Astrocyte of the cerebellum (primary cell): ENCODE measurements at regions not wholly inside any gene's neighbourhood (a gene's known extent, or its start where the extent isn't known, plus 50 kb on each side); places are given as distances from the start of the nearest gene placed in this dataset.
"Not testable (repeated sequence)": the region's sequence is repeated elsewhere in the genome, so short reads cannot be mapped to it uniquely, and the experiment has no call there.

Experiments used
- DNase-seq: peaks from one replicate; pipeline ENCODE4 v3.0.0-alpha.2; 2011; ENCODE audit warnings: low read depth
- H3K4me3 ChIP-seq: 2 replicates; pipeline ENCODE4 v1.5.1; 2011; ENCODE audit warnings: mild to moderate bottlenecking, low read depth, low read length, moderate library complexity
- in situ Hi-C: cut with HindIII; loops from 2 replicates; pipeline ENCODE4 v1.10.0; 2017; ENCODE audit warnings: low sequenced_read_pairs
- TF ChIP-seq, protein P1 (sequence below): IDR thresholded peaks from 2 replicates; pipeline ENCODE4 v1.5.1; 2012; ENCODE audit warnings: low read length, low read depth, moderate library complexity, mild to moderate bottlenecking; ENCODE audit errors: missing control alignments

GRCh38 chr10:45518741-45519140, 144.7 kb downstream of the ALOX5 start:
- no peak overlapping the region for H3K4me3 ChIP-seq
- in situ Hi-C loops: no loop called here
- TF ChIP-seq, protein P1, sequence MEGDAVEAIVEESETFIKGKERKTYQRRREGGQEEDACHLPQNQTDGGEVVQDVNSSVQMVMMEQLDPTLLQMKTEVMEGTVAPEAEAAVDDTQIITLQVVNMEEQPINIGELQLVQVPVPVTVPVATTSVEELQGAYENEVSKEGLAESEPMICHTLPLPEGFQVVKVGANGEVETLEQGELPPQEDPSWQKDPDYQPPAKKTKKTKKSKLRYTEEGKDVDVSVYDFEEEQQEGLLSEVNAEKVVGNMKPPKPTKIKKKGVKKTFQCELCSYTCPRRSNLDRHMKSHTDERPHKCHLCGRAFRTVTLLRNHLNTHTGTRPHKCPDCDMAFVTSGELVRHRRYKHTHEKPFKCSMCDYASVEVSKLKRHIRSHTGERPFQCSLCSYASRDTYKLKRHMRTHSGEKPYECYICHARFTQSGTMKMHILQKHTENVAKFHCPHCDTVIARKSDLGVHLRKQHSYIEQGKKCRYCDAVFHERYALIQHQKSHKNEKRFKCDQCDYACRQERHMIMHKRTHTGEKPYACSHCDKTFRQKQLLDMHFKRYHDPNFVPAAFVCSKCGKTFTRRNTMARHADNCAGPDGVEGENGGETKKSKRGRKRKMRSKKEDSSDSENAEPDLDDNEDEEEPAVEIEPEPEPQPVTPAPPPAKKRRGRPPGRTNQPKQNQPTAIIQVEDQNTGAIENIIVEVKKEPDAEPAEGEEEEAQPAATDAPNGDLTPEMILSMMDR: no peak
- no peak for DNase-seq

DNA sequence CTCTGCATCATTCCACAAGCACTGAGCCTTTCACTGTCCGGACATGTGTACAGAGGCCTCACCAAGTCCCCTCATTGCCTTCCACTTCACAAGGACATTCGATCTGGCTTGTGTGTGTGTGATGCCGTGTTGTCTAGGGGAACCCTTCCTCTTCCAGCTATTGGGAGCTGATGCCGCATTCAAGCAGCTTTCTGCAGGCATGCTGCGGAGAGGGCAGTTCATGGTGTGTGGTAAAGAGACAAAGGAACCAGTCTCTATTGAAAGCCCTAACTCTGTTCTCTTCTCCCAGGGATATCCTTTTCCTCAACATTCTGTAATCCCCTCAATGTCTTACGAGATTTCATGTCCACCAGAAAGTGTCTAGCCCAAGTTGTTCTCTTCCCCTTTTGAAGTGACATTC, 141.6 kb downstream of the ALOX5 start:
- TF ChIP-seq, protein P1: no peak
- in situ Hi-C loops: no loop called here
- DNase-seq: no peak
- H3K4me3 ChIP-seq: no peak overlapping the region

- in situ Hi-C loops: no loop called here
- DNase-seq: no peak
- TF ChIP-seq, protein P1: no peak
- no peak overlapping the region for H3K4me3 ChIP-seq
These were observed 140.6 kb downstream of the ALOX5 start for GRCh38 chr10:45514291-45515270.

GRCh38 chr10:45513551-45513950, 139.5 kb downstream of the ALOX5 start:
- in situ Hi-C loops: no loop called here
- H3K4me3 ChIP-seq: no peak overlapping the region
- TF ChIP-seq, protein P1: no peak
- DNase-seq: no peak

DNA sequence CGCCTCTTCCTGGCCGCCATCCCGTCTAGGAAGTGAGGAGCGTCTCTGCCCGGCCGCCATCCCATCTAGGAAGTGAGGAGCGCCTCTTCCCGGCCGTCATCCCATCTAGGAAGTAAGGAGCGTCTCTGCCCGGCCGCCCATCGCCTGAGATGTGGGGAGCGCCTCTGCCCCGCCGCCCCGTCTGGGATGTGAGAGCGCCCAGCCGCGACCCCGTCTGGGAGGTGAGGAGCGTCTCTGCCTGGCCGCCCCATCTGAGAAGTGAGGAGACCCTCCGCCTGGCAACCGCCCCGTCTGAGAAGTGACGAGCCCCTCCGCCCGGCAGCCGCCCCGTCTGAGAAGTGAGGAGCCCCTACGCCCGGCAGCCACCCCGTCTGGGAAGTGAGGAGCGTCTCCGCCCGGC, 137.9 kb downstream of the ALOX5 start:
- H3K4me3 ChIP-seq, in situ Hi-C loops, DNase-seq: not testable (repeated sequence)

- TF ChIP-seq, protein P1: no peak
- in situ Hi-C loops: loop anchor here (10.0 kb wide), 1 partner anchor 55 kb away; no protein-coding TSS in a partner anchor
- H3K4me3 ChIP-seq: no peak overlapping the region
- no peak for DNase-seq
These were observed 135.5 kb downstream of the ALOX5 start for GRCh38 chr10:45509491-45509890.

GRCh38 chr10:45505311-45505710, 131.3 kb downstream of the ALOX5 start:
- no peak overlapping the region for H3K4me3 ChIP-seq
- DNase-seq: no peak
- in situ Hi-C loops: loop anchor here (10.0 kb wide), 1 partner anchor 59 kb away; no protein-coding TSS in a partner anchor
- TF ChIP-seq, protein P1: no peak
